ENCODE measurements at regions not wholly inside any gene's neighbourhood (a gene's known extent, or its start where the extent isn't known, plus 50 kb on each side); places are given as distances from the start of the nearest gene placed in this dataset.

- no peak for ATAC-seq (ENCODE audit: insufficient read depth, low read depth)
- H3K9ac ChIP-seq (ENCODE audit: low read depth, low read length), result no peak overlapping the region
Measured at GRCh38 chr15:87167706-87168105, 1088.0 kb downstream of the AGBL1 start.

GRCh38 chr15:87167055-87167454 is 1087.4 kb downstream of the AGBL1 start:
- Histone ChIP-seq H3K36me3 (ENCODE audit: insufficient read depth, low read length) (no peaks in the 10 kb centered on the region), H4K20me1 (ENCODE audit: insufficient read depth, low read length) (no peaks in the 10 kb centered on the region), H3K4me1 (ENCODE audit: insufficient read depth, low read length) (no peaks in the 10 kb centered on the region), H3K9me3 (ENCODE audit: insufficient read depth, low read length, severe bottlenecking) (no peaks in the 10 kb centered on the region), H3K4me2 (ENCODE audit: insufficient read depth, low read length) (no peak overlapping the region), H3K9ac (ENCODE audit: low read depth, low read length) (no peak overlapping the region), H2AFZ (ENCODE audit: low read depth, low read length) (no peak overlapping the region), H3K27me3 (ENCODE audit: insufficient read depth, low read length, poor library complexity) (no peaks in the 10 kb centered on the region), H3K79me2 (ENCODE audit: insufficient read depth, low read length) (no peaks in the 10 kb centered on the region), H3K27ac (ENCODE audit: low read length) (no peak overlapping the region), H3K4me3 (ENCODE audit: low read depth in 1 of 2, low read length in 2 of 2) (no peak overlapping the region)
- ATAC-seq (ENCODE audit: insufficient read depth, low read depth) (no peak), DNase-seq (no peak)
- TF ChIP-seq EZH2 (IDR thresholded peaks at IDR 0.05; ENCODE audit: borderline replicate concordance, low read depth, low read length, severe bottlenecking) (no peak), CTCF (IDR thresholded peaks at IDR 0.05; ENCODE audit: borderline replicate concordance, extremely low read depth, low read length, poor library complexity, severe bottlenecking) (no peak)

More at GRCh38 chr15:87167706-87168105, 1088.0 kb downstream of the AGBL1 start:
- H3K27ac ChIP-seq (ENCODE audit: low read length), result no peak overlapping the region
- no peaks in the 10 kb centered on the region for H4K20me1 ChIP-seq (ENCODE audit: insufficient read depth, low read length)
- no peak overlapping the region for H3K4me2 ChIP-seq (ENCODE audit: insufficient read depth, low read length)
- TF ChIP-seq CTCF (IDR thresholded peaks at IDR 0.05; ENCODE audit: borderline replicate concordance, extremely low read depth, low read length, poor library complexity, severe bottlenecking) (no peak), EZH2 (IDR thresholded peaks at IDR 0.05; ENCODE audit: borderline replicate concordance, low read depth, low read length, severe bottlenecking) (no peak)
- H3K4me1 ChIP-seq (ENCODE audit: insufficient read depth, low read length), result no peaks in the 10 kb centered on the region
- H2AFZ ChIP-seq (ENCODE audit: low read depth, low read length), result no peak overlapping the region
- no peak for DNase-seq
- H3K36me3 ChIP-seq (ENCODE audit: insufficient read depth, low read length), result no peaks in the 10 kb centered on the region
- H3K27me3 ChIP-seq (ENCODE audit: insufficient read depth, low read length, poor library complexity), result no peaks in the 10 kb centered on the region
- no peaks in the 10 kb centered on the region for H3K79me2 ChIP-seq (ENCODE audit: insufficient read depth, low read length)
- no peaks in the 10 kb centered on the region for H3K9me3 ChIP-seq (ENCODE audit: insufficient read depth, low read length, severe bottlenecking)
- no peak overlapping the region for H3K4me3 ChIP-seq (ENCODE audit: low read depth in 1 of 2, low read length in 2 of 2)

GRCh38 chr15:87155771-87156170 is 1076.1 kb downstream of the AGBL1 start:
- H3K79me2 ChIP-seq (ENCODE audit: insufficient read depth, low read length), result no peaks in the 10 kb centered on the region
- H3K4me1 ChIP-seq (ENCODE audit: insufficient read depth, low read length), result no peaks in the 10 kb centered on the region
- H3K9ac ChIP-seq (ENCODE audit: low read depth, low read length), result no peak overlapping the region
- H3K9me3 ChIP-seq (ENCODE audit: insufficient read depth, low read length, severe bottlenecking), result no peaks in the 10 kb centered on the region
- no peaks in the 10 kb centered on the region for H4K20me1 ChIP-seq (ENCODE audit: insufficient read depth, low read length)
- no peak overlapping the region for H2AFZ ChIP-seq (ENCODE audit: low read depth, low read length)
- ATAC-seq (ENCODE audit: insufficient read depth, low read depth) (no peak), DNase-seq (no peak)
- no peaks in the 10 kb centered on the region for H3K36me3 ChIP-seq (ENCODE audit: insufficient read depth, low read length)
- no peak overlapping the region for H3K4me2 ChIP-seq (ENCODE audit: insufficient read depth, low read length)
- no peaks in the 10 kb centered on the region for H3K27me3 ChIP-seq (ENCODE audit: insufficient read depth, low read length, poor library complexity)
- no peak overlapping the region for H3K27ac ChIP-seq (ENCODE audit: low read length)
- TF ChIP-seq CTCF (IDR thresholded peaks at IDR 0.05; ENCODE audit: borderline replicate concordance, extremely low read depth, low read length, poor library complexity, severe bottlenecking) (no peak), EZH2 (IDR thresholded peaks at IDR 0.05; ENCODE audit: borderline replicate concordance, low read depth, low read length, severe bottlenecking) (no peak)
- H3K4me3 ChIP-seq (ENCODE audit: low read depth in 1 of 2, low read length in 2 of 2), result no peak overlapping the region

GRCh38 chr15:87154761-87155160 is 1075.1 kb downstream of the AGBL1 start:
- H3K79me2 ChIP-seq (ENCODE audit: insufficient read depth, low read length), result no peaks in the 10 kb centered on the region
- no peak for ATAC-seq (ENCODE audit: insufficient read depth, low read depth)
- H3K9ac ChIP-seq (ENCODE audit: low read depth, low read length), result no peak overlapping the region
- no peaks in the 10 kb centered on the region for H3K27me3 ChIP-seq (ENCODE audit: insufficient read depth, low read length, poor library complexity)
- H2AFZ ChIP-seq (ENCODE audit: low read depth, low read length), result no peak overlapping the region
- no peak for DNase-seq
- H3K4me2 ChIP-seq (ENCODE audit: insufficient read depth, low read length), result no peak overlapping the region
- no peak overlapping the region for H3K27ac ChIP-seq (ENCODE audit: low read length)
- H3K9me3 ChIP-seq (ENCODE audit: insufficient read depth, low read length, severe bottlenecking), result no peaks in the 10 kb centered on the region
- TF ChIP-seq EZH2 (IDR thresholded peaks at IDR 0.05; ENCODE audit: borderline replicate concordance, low read depth, low read length, severe bottlenecking), result no peak
- TF ChIP-seq CTCF (IDR thresholded peaks at IDR 0.05; ENCODE audit: borderline replicate concordance, extremely low read depth, low read length, poor library complexity, severe bottlenecking), result no peak
- H4K20me1 ChIP-seq (ENCODE audit: insufficient read depth, low read length), result no peaks in the 10 kb centered on the region
- no peaks in the 10 kb centered on the region for H3K4me1 ChIP-seq (ENCODE audit: insufficient read depth, low read length)
- no peaks in the 10 kb centered on the region for H3K36me3 ChIP-seq (ENCODE audit: insufficient read depth, low read length)
- no peak overlapping the region for H3K4me3 ChIP-seq (ENCODE audit: low read depth in 1 of 2, low read length in 2 of 2)
